Caco-2 (cell line): ENCODE measurements at regions not wholly inside any gene's neighbourhood (a gene's known extent, or its start where the extent isn't known, plus 50 kb on each side); places are given as distances from the start of the nearest gene placed in this dataset.
"Not testable (repeated sequence)": the region's sequence is repeated elsewhere in the genome, so short reads cannot be mapped to it uniquely, and the experiment has no call there.

Source experiments
- BruUV-seq: library from RNA; stranded (reverse); fragments of 400-500 nt; replicated peaks from 2 replicates; lab custom pipeline; 2021; lab: Mats Ljungman, UMichigan
- CTCF ChIA-PET: fragments of 300-600 bp; sonication (Branson Sonifier 250); formaldehyde crosslinking; loops from one replicate; lab custom pipeline; 2022; ENCODE audit warnings: antibody characterized with exemption; lab: Charles Lee
- POLR2A ChIA-PET: fragments of 300-600 bp; sonication (Branson Sonifier 250); formaldehyde crosslinking; loops from one replicate; lab custom pipeline; 2022; ENCODE audit warnings: antibody characterized with exemption; lab: Charles Lee
- DNase-seq, 2 experiments: peaks; one replicate each; pipeline versions ENCODE4 v3.0.0 to v3.0.0-alpha.2; 2020 to 2022
- H3K27me3 ChIP-seq: replicated peaks from 2 replicates; pipeline ENCODE4 v1.6.0; 2011; ENCODE audit warnings: low read length; ENCODE audit not compliant: control insufficient read depth, insufficient read depth
- H3K36me3 ChIP-seq: 2 replicates; pipeline ENCODE4 v1.5.1; 2011; ENCODE audit warnings: low read length; ENCODE audit not compliant: control insufficient read depth, insufficient read depth
- H3K4me1 ChIP-seq: fragments of 250-450 bp; sonication (Bioruptor Pico); 2 replicates; pipeline ENCODE4 v1.5.1; 2020; ENCODE audit warnings: mild to moderate bottlenecking
- H3K4me3 ChIP-seq: 2 replicates; pipeline ENCODE4 v1.5.1; 2011; ENCODE audit warnings: low read depth, mild to moderate bottlenecking, control low read depth, low read length
- H3K9me3 ChIP-seq: fragments of 250-450 bp; sonication (Bioruptor Pico); 2 replicates; pipeline ENCODE4 v1.5.1; 2020; ENCODE audit warnings: mild to moderate bottlenecking, moderate library complexity
- H3K27ac Mint-ChIP-seq: one replicate; pipeline ENCODE4 v1.8.0; 2022; ENCODE audit warnings: mixed read lengths; ENCODE audit not compliant: unreplicated experiment
- H3K27me3 Mint-ChIP-seq: one replicate; pipeline ENCODE4 v1.8.0; 2022; ENCODE audit warnings: mixed read lengths; ENCODE audit not compliant: insufficient read depth, unreplicated experiment
- H3K36me3 Mint-ChIP-seq: one replicate; pipeline ENCODE4 v1.8.0; 2022; ENCODE audit warnings: mild to moderate bottlenecking, mixed read lengths; ENCODE audit not compliant: insufficient read depth, unreplicated experiment
- H3K4me1 Mint-ChIP-seq: one replicate; pipeline ENCODE4 v1.8.0; 2022; ENCODE audit warnings: low read depth, mixed read lengths; ENCODE audit not compliant: unreplicated experiment
- H3K4me3 Mint-ChIP-seq: one replicate; pipeline ENCODE4 v1.8.0; 2022; ENCODE audit warnings: mild to moderate bottlenecking, moderate library complexity, mixed read lengths; ENCODE audit not compliant: unreplicated experiment
- H3K9me3 Mint-ChIP-seq: one replicate; pipeline ENCODE4 v1.8.0; 2022; ENCODE audit warnings: mixed read lengths; ENCODE audit not compliant: unreplicated experiment
- intact Hi-C: fragments of 100-400 bp; cut with micrococcal nuclease; formaldehyde crosslinking; loops from one replicate; pipeline ENCODE4 v1.10.0; 2022; ENCODE audit not compliant: unreplicated experiment
- TF ChIP-seq, protein P1 (sequence below), 2 experiments: fragments of 200-600 bp in 1 of 2; IDR thresholded peaks; 1 replicate in 1 of 2; 2 replicates in 1 of 2; pipeline versions ENCODE4 v1.5.1 to v1.8.0; 2011 to 2022; ENCODE audit warnings: antibody characterized with exemption in 1 of 2, control low read depth in 1 of 2, inconsistent platforms in 1 of 2, low read depth in 1 of 2, low read length in 1 of 2, mild to moderate bottlenecking in 1 of 2, moderate library complexity in 1 of 2; ENCODE audit not compliant: insufficient read depth in 1 of 2, severe bottlenecking in 1 of 2, unreplicated experiment in 1 of 2

DNA sequence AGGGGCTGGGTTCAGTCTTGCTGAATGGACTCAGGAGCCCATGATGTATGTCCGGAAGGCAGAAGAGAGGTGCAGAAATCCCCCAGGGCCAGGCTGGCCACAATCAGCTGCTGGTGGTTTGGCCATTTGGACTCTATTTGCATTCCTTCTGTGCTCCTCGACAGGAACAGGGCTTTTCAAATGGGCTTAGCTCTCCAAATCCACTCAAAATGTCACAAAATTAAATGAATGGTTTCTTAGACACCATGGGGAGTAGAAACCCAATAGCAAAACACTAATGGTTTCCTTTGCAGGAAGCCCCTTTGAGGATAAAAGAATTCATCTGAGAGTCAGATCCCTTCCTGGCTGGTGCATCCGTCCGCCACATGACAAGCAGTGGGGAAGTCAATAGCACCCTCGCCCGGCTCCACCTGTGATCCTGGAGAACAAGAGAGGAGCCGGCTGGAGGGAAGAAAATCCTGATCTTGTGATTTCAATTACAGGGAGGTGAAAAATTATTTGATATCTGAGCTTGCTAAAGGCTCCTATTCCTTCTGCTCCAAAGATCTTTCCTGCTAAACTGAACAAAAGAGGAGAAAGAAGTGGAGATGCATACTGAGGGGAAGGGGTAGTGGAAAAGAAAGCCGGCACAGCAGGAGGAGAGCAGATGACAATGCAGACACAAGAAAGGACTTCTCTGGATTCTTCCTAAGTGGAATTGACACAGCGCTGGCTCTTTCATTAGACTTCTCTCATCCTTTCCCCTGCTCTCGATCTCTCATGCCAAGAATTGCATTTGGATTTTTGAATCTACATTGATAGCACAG, 190.7 kb downstream of the C7orf25 start:
- no peak overlapping the region for H3K27ac Mint-ChIP-seq
- BruUV-seq, result no TSS peak
- ChIA-PET CTCF (no interaction called here), POLR2A (no interaction called here)
- TF ChIP-seq, protein P1, sequence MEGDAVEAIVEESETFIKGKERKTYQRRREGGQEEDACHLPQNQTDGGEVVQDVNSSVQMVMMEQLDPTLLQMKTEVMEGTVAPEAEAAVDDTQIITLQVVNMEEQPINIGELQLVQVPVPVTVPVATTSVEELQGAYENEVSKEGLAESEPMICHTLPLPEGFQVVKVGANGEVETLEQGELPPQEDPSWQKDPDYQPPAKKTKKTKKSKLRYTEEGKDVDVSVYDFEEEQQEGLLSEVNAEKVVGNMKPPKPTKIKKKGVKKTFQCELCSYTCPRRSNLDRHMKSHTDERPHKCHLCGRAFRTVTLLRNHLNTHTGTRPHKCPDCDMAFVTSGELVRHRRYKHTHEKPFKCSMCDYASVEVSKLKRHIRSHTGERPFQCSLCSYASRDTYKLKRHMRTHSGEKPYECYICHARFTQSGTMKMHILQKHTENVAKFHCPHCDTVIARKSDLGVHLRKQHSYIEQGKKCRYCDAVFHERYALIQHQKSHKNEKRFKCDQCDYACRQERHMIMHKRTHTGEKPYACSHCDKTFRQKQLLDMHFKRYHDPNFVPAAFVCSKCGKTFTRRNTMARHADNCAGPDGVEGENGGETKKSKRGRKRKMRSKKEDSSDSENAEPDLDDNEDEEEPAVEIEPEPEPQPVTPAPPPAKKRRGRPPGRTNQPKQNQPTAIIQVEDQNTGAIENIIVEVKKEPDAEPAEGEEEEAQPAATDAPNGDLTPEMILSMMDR (IDR thresholded peaks at IDR 0.05; ENCODE audit: insufficient read depth in 1 of 2, low read depth in 1 of 2, low read length in 1 of 2, severe bottlenecking in 1 of 2, unreplicated experiment in 1 of 2), result no peak
- H3K27me3 Mint-ChIP-seq, result no peaks in the 10 kb centered on the region
- H3K4me3 Mint-ChIP-seq, result no peak overlapping the region
- peaks cover 27% of the 10 kb centered on the region for H3K9me3 Mint-ChIP-seq
- H3K36me3 Mint-ChIP-seq, result no peaks in the 10 kb centered on the region
- no peaks in the 10 kb centered on the region for H3K9me3 ChIP-seq
- intact Hi-C loops, result no loop called here
- no peaks in the 10 kb centered on the region for H3K27me3 ChIP-seq
- H3K4me3 ChIP-seq, result no peak overlapping the region
- H3K4me1 ChIP-seq, result no peaks in the 10 kb centered on the region
- H3K36me3 ChIP-seq, result no peaks in the 10 kb centered on the region
- DNase-seq, result no peak
- H3K4me1 Mint-ChIP-seq, result no peaks in the 10 kb centered on the region

DNA sequence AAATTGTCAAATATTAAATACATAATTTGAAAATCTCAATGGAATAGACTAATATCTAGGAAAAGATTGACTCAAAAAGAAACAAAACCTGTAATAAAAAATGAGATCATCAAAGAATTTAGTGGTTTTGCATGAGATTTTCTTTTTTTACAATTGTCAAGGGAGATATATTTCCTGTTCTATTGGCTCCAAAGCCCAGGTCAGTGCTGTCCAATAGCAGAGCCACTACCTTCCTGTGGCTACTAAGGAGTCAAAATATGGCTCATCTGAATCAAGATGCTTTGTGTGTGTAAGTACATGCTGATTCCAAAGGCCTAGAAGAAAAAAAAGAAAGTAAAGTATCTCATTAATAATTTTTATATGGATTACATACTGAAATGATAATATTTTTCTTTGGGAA, 191.9 kb downstream of the C7orf25 start:
- no peaks in the 10 kb centered on the region for H3K27me3 ChIP-seq
- intact Hi-C loops, result no loop called here
- Mint-ChIP-seq H3K9me3 (peaks cover 27% of the 10 kb centered on the region), H3K4me1 (no peaks in the 10 kb centered on the region), H3K27me3 (no peaks in the 10 kb centered on the region), H3K4me3 (no peak overlapping the region), H3K27ac (no peak overlapping the region), H3K36me3 (no peaks in the 10 kb centered on the region)
- no peak for DNase-seq
- POLR2A ChIA-PET, result no interaction called here
- H3K4me1 ChIP-seq, result no peaks in the 10 kb centered on the region
- no peaks in the 10 kb centered on the region for H3K9me3 ChIP-seq
- H3K4me3 ChIP-seq, result no peak overlapping the region
- CTCF ChIA-PET, result no interaction called here
- H3K36me3 ChIP-seq, result no peaks in the 10 kb centered on the region
- TF ChIP-seq, protein P1 (IDR thresholded peaks at IDR 0.05; ENCODE audit: insufficient read depth in 1 of 2, low read depth in 1 of 2, low read length in 1 of 2, severe bottlenecking in 1 of 2, unreplicated experiment in 1 of 2), result no peak
- BruUV-seq, result no TSS peak

DNA sequence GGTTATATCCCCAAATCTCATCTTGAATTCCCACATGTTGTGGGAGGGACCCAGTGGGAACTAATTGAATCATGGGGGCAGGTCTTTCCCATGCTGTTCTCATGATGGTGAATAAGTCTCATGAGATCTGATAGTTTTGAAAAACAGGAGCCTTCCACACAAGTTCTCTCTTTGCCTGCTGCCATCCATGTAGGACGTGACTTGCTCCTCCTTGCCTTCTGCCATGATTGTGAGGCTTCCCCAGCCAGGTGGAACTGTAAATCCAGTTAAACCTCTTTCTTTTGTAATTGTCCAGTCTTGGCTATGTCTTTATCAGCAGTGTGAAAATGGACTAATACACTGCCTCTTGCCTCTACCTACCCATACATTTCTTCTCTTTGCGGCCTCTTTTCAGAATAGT, 193.4 kb downstream of the C7orf25 start:
- H3K27me3 ChIP-seq, H3K36me3 ChIP-seq, intact Hi-C loops, H3K4me3 ChIP-seq, BruUV-seq, H3K4me1 ChIP-seq, H3K4me1 Mint-ChIP-seq, H3K27me3 Mint-ChIP-seq, POLR2A ChIA-PET, H3K36me3 Mint-ChIP-seq, DNase-seq, CTCF ChIA-PET, H3K9me3 ChIP-seq, H3K4me3 Mint-ChIP-seq, H3K27ac Mint-ChIP-seq: not testable (repeated sequence)
- H3K9me3 Mint-ChIP-seq, result peaks cover 31% of the 10 kb centered on the region
